Kidney epithelial cell (primary cell): ENCODE measurements at regions not wholly inside any gene's neighbourhood (a gene's known extent, or its start where the extent isn't known, plus 50 kb on each side); places are given as distances from the start of the nearest gene placed in this dataset.

Source experiments
- DNase-seq: peaks from one replicate; pipeline ENCODE4 v3.0.0-alpha.2; 2010; ENCODE audit warnings: low read depth
- H3K27me3 ChIP-seq: 2 replicates; pipeline ENCODE4 v1.6.0; 2011; ENCODE audit warnings: low read length; ENCODE audit not compliant: control insufficient read depth, insufficient read depth
- H3K36me3 ChIP-seq: 2 replicates; pipeline ENCODE4 v1.5.1; 2011; ENCODE audit warnings: low read length; ENCODE audit not compliant: control insufficient read depth, insufficient read depth
- H3K4me3 ChIP-seq: 2 replicates; pipeline ENCODE4 v1.5.1; 2011; ENCODE audit warnings: low read depth, mild to moderate bottlenecking, control low read depth, low read length
- TF ChIP-seq, protein P1 (sequence below): IDR thresholded peaks from 2 replicates; pipeline ENCODE4 v1.5.1; 2011; ENCODE audit warnings: mild to moderate bottlenecking, moderate library complexity, low read length, control low read depth, inconsistent platforms; ENCODE audit not compliant: insufficient read depth, poor library complexity, severe bottlenecking

DNA sequence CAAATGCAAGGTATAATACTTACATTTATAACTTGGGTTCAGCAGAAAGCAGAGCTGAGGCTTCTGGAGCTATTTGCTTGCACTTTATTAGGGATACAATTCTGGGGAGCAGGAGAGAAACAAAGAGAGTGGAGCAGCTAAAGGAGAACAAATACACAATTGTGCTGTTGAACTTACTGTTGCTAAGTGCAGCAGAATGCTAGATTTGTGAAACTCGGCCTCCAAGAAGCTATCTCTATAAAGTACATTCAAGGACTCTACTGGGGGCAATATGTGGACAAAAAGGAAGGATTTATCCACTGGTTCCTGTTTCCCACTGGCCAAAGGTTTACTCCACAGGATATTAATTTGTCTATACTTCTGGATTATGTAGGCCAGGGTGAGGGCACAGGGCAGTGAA lies 86.8 kb downstream of the PPP1R2C start:
- no peak for DNase-seq
- H3K27me3 ChIP-seq, result no peaks in the 10 kb centered on the region
- no peaks in the 10 kb centered on the region for H3K36me3 ChIP-seq
- H3K4me3 ChIP-seq, result no peak overlapping the region
- TF ChIP-seq, protein P1, sequence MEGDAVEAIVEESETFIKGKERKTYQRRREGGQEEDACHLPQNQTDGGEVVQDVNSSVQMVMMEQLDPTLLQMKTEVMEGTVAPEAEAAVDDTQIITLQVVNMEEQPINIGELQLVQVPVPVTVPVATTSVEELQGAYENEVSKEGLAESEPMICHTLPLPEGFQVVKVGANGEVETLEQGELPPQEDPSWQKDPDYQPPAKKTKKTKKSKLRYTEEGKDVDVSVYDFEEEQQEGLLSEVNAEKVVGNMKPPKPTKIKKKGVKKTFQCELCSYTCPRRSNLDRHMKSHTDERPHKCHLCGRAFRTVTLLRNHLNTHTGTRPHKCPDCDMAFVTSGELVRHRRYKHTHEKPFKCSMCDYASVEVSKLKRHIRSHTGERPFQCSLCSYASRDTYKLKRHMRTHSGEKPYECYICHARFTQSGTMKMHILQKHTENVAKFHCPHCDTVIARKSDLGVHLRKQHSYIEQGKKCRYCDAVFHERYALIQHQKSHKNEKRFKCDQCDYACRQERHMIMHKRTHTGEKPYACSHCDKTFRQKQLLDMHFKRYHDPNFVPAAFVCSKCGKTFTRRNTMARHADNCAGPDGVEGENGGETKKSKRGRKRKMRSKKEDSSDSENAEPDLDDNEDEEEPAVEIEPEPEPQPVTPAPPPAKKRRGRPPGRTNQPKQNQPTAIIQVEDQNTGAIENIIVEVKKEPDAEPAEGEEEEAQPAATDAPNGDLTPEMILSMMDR, result no peak

GRCh38 chrX:42686706-42687105 lies 91.3 kb downstream of the PPP1R2C start:
- DNase-seq, result no peak
- TF ChIP-seq, protein P1, result no peak
- H3K4me3 ChIP-seq, result no peak overlapping the region
- H3K27me3 ChIP-seq, result no peaks in the 10 kb centered on the region
- no peaks in the 10 kb centered on the region for H3K36me3 ChIP-seq

DNA sequence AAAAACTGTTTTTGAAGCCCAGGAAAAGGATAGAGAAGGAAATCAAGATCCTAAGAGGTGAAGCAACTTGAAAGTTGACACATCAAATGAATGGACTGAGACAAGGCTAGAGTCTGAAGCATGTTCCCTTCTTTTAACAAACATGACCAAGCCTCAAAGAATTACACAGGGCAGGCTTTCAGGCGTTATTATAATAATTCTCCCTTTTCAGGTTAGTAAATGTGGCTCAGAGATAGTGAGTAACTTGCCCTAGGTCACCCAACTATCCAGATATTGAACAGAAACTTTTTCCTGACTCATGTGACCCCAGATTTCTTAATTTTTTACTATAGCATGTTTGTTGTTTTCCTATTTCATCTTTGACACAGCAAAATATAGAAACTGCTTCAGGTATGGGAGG lies 91.7 kb downstream of the PPP1R2C start:
- TF ChIP-seq, protein P1, result no peak
- Histone ChIP-seq H3K27me3 (no peaks in the 10 kb centered on the region), H3K36me3 (no peaks in the 10 kb centered on the region), H3K4me3 (no peak overlapping the region)
- DNase-seq, result no peak

GRCh38 chrX:42684065-42684464 lies 93.9 kb downstream of the PPP1R2C start:
- no peaks in the 10 kb centered on the region for H3K36me3 ChIP-seq
- H3K4me3 ChIP-seq, result no peak overlapping the region
- no peak for DNase-seq
- H3K27me3 ChIP-seq, result no peaks in the 10 kb centered on the region
- TF ChIP-seq, protein P1, result no peak

DNA sequence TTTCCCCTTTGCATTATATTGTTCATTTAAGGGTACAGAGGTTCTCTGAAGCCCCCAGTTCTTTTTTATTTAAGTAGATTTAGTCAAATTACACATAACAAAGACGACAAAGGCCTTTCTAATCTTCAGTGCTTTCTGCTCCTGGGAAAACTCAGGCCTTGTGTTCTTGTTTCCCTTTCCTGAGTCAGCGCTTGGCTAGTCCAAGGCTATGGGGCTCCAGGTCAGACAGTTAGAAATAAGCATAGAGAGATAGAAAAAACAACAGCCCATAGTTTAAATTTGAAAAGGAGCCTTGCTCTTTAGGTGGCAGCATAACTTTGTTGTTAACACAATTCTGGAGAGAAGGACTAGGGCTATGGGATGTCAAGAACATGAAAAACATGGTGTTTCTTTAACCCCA lies 97.3 kb downstream of the PPP1R2C start:
- H3K4me3 ChIP-seq, result no peak overlapping the region
- DNase-seq, result no peak
- H3K27me3 ChIP-seq, result no peaks in the 10 kb centered on the region
- TF ChIP-seq, protein P1, result no peak
- H3K36me3 ChIP-seq, result no peaks in the 10 kb centered on the region

- Histone ChIP-seq H3K4me3 (no peak overlapping the region), H3K36me3 (no peaks in the 10 kb centered on the region), H3K27me3 (no peaks in the 10 kb centered on the region)
- TF ChIP-seq, protein P1, result no peak
- DNase-seq, result no peak
Observed at GRCh38 chrX:42678133-42678532, 99.8 kb downstream of the PPP1R2C start.
